Body of pancreas (tissue), 4 donors: ENCODE measurements at regions not wholly inside any gene's neighbourhood (a gene's known extent, or its start where the extent isn't known, plus 50 kb on each side); places are given as distances from the start of the nearest gene placed in this dataset.

ENCODE experiments used
- ATAC-seq: fragments of 150-250 bp; one replicate; pipeline ENCODE4 v1.9.1; 2016
- DNase-seq, 4 donors: peaks; one replicate each; pipeline ENCODE4 v3.0.0-alpha.2; 2019
- H3K27ac ChIP-seq, 4 donors: fragments of 200-600 bp; sonication (generic); 1 replicate in 3 of 4; 2 replicates in 1 of 4; pipeline versions ENCODE4 v1.5.1 to v1.6.1; 2016 to 2019; ENCODE audit warnings: mild to moderate bottlenecking in 1 of 4, mixed read lengths in 1 of 4, moderate library complexity in 1 of 4
- H3K27me3 ChIP-seq, 2 donors: fragments of 200-600 bp; sonication (generic); one replicate each; pipeline ENCODE4 v1.6.0; 2016; ENCODE audit warnings: mild to moderate bottlenecking in 1 of 2
- H3K36me3 ChIP-seq, 2 donors: fragments of 200-600 bp; sonication (generic); replicated peaks in 1 of 2; 2 replicates each; pipeline ENCODE4 v1.5.1; 2016; ENCODE audit warnings: low read depth in 2 of 2; ENCODE audit not compliant: insufficient read depth in 1 of 2
- H3K4me1 ChIP-seq: fragments of 200-600 bp; sonication (generic); one replicate; pipeline ENCODE4 v1.6.0; 2016
- H3K4me3 ChIP-seq, 2 donors: fragments of 200-600 bp; sonication (generic); 1 replicate in 1 of 2; 2 replicates in 1 of 2; pipeline ENCODE4 v1.5.1; 2016 to 2019
- H3K9me3 ChIP-seq, 3 donors: fragments of 200-600 bp; sonication (generic); 1 replicate in 2 of 3; 2 replicates in 1 of 3; pipeline ENCODE4 v1.5.1; 2016
- POLR2A ChIP-seq, 3 donors: fragments of 450-650 bp; IDR thresholded peaks; one replicate each; pipeline ENCODE4 v1.6.1; 2016; ENCODE audit warnings: antibody characterized with exemption in 3 of 3, mild to moderate bottlenecking in 2 of 3
- WGBS, 2 donors: methylation state at CpG; one replicate each; pipeline ENCODE4 v1.1.5; 2017; 5-methylcytosine and 5-hydroxymethylcytosine counted together
- intact Hi-C: fragments of 100-400 bp; cut with DNase I; formaldehyde crosslinking; loops from one replicate; pipeline ENCODE4 v1.15.1; 2023
- TF ChIP-seq, protein P1 (sequence below), 7 experiments: fragments of 450-650 bp in 4 of 7; fragments of 200-600 bp in 3 of 7; sonication (generic) in 3 of 7; IDR thresholded peaks; one replicate each; pipeline ENCODE4 v1.5.1; 2016 to 2019; ENCODE audit warnings: antibody characterized with exemption in 7 of 7

DNA sequence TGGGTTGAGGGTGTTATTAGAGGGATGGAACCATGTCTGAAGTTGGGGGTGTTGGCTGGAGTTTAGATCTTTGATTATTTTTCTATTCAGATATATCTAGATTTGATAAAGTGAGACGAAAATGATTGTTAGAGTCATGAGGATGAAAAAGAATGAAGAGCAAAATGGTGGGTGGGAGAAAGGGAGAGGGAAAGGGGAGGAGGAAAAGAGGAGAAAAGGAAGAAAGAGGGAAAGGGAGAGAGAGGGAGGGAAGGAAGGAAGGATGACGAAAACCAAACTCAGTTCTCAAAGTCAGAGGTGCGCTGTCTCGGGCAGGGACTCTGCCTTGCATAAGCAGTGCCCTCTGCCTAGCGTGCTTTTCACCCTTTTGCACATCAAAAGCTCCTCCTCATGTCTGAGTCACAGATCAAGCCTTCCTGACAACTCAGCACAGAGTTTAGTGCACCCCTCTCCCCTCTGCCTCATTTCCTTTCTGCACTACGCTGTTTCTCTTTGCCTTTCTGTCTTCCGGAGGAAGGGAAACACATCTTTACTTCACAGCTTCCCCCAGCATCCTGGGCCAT is 225.8 kb upstream of the PROX1 start:
- no peak for DNase-seq
- intact Hi-C loops, result no loop called here
- WGBS, 2 donors, result 63 to 72% methylated on average over 7 of the region's 7 CpGs
- no peak for ATAC-seq
- peaks cover 8% of the 10 kb centered on the region for H3K4me1 ChIP-seq
- no peak for TF ChIP-seq POLR2A (IDR thresholded peaks at IDR 0.05)
- TF ChIP-seq, protein P1, sequence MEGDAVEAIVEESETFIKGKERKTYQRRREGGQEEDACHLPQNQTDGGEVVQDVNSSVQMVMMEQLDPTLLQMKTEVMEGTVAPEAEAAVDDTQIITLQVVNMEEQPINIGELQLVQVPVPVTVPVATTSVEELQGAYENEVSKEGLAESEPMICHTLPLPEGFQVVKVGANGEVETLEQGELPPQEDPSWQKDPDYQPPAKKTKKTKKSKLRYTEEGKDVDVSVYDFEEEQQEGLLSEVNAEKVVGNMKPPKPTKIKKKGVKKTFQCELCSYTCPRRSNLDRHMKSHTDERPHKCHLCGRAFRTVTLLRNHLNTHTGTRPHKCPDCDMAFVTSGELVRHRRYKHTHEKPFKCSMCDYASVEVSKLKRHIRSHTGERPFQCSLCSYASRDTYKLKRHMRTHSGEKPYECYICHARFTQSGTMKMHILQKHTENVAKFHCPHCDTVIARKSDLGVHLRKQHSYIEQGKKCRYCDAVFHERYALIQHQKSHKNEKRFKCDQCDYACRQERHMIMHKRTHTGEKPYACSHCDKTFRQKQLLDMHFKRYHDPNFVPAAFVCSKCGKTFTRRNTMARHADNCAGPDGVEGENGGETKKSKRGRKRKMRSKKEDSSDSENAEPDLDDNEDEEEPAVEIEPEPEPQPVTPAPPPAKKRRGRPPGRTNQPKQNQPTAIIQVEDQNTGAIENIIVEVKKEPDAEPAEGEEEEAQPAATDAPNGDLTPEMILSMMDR (IDR thresholded peaks at IDR 0.05), result no peak
- no peak overlapping the region for H3K27ac ChIP-seq
- no peaks in the 10 kb centered on the region for H3K36me3 ChIP-seq
- no peaks in the 10 kb centered on the region for H3K9me3 ChIP-seq
- H3K4me3 ChIP-seq, result no peak overlapping the region
- no peaks in the 10 kb centered on the region for H3K27me3 ChIP-seq

DNA sequence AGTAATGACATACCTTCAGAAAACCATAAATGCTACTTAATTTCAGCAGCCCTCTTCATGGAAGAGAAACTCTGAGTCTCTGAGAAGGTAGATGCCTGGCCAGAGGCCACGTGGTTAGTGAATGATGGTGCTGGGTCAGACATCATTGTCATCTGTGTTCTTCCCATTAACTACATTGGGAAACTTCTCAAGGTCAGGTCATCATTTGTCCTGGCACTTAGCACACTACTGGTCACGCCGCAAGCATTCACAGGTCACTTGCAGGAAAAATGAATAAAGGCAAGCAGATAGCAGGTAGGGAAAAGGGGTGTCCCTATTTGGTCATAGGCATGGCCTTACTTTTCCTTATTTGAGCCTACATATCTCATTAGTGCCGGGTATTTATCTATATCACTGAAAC is 220.1 kb upstream of the PROX1 start:
- TF ChIP-seq POLR2A (IDR thresholded peaks at IDR 0.05), result no peak
- TF ChIP-seq, protein P1 (IDR thresholded peaks at IDR 0.05), result no peak
- H3K36me3 ChIP-seq, result no peaks in the 10 kb centered on the region
- H3K4me1 ChIP-seq, result no peaks in the 10 kb centered on the region
- WGBS, 2 donors, result 83 to 89% methylated on average over 4 of the region's 4 CpGs
- intact Hi-C loops, result no loop called here
- H3K27me3 ChIP-seq, result no peaks in the 10 kb centered on the region
- H3K9me3 ChIP-seq, result no peaks in the 10 kb centered on the region
- ATAC-seq (no peak), DNase-seq (no peak)
- no peak overlapping the region for H3K4me3 ChIP-seq
- no peak overlapping the region for H3K27ac ChIP-seq

DNA sequence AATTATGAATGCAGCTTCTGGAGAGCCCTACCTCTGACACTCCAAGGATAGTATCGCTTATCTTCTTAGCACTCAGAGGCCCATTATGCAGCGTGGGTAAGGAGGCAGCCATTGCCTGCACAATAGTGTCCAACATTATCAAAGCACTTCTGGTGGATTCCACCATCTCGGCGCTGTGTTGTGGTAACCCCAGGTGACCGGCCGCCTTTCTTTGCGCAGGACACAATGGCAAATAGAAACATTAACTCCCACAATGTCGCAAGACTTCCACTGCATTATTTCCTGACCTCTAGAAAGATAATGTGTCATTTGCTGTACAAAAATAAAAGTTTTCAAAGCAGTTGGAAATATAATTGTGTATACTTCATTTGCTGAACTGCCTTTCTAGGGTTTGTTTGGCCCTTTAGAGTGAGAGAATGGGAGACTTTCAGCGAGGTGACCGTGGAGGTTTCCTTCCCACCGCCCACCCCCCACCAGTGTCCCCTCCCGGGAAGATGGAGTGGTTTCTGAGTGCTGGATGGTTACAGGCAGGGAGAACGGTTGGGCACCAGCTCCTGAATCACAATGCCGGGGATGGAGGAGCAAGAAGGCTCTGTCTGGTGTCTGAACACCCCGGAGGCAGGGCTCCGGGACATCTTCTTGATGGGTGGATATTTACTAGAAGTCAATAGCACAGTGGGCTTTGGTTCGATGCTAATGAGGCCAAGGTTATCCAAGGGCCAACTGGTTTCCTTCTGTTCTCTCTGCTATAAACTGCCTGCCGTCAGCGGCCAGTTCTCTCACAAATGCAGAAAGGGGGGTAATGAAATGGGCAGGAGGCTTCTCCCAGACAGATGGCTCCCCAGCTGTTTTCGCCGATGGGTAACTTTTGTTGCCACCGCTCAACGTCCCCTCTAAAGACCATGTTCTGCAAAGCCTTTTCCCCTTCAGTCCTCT is 215.4 kb upstream of the PROX1 start:
- ATAC-seq (no peak), DNase-seq (no peak)
- intact Hi-C loops, result no loop called here
- 72 to 80% methylated on average over 23 of the region's 23 CpGs for WGBS, 2 donors
- no peaks in the 10 kb centered on the region for H3K9me3 ChIP-seq
- no peaks in the 10 kb centered on the region for H3K36me3 ChIP-seq
- no peak overlapping the region for H3K4me3 ChIP-seq
- TF ChIP-seq, protein P1 (IDR thresholded peaks at IDR 0.05), result no peak
- H3K27ac ChIP-seq, result no peak overlapping the region
- H3K27me3 ChIP-seq, result no peaks in the 10 kb centered on the region
- H3K4me1 ChIP-seq, result no peaks in the 10 kb centered on the region

DNA sequence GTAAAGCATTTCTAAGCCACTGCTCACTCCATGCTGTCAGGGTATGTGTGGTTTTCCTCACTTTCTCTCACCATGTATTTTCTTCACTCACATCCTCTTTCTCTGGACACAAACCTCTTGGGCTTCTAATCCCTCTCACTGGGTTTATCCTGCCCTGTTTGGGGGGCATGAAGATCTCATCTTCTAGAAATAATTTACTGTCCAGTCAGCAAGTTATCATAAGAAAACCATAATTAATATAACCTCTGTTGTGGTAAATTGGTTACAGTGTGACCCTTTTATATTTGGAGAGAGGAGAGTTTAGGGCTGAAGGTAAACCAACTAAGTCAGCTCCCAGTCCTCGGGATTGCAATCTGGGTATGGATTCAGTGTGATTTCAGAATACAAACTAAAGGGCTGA is 213.8 kb upstream of the PROX1 start:
- no peaks in the 10 kb centered on the region for H3K9me3 ChIP-seq
- DNase-seq (no peak), ATAC-seq (no peak)
- WGBS, 2 donors, result 80 to 89% methylated on average over 1 of the region's 1 CpG
- H3K4me1 ChIP-seq, result no peaks in the 10 kb centered on the region
- TF ChIP-seq, protein P1 (IDR thresholded peaks at IDR 0.05), result no peak
- TF ChIP-seq POLR2A (IDR thresholded peaks at IDR 0.05), result no peak
- no peak overlapping the region for H3K27ac ChIP-seq
- no peaks in the 10 kb centered on the region for H3K27me3 ChIP-seq
- no peak overlapping the region for H3K4me3 ChIP-seq
- no peaks in the 10 kb centered on the region for H3K36me3 ChIP-seq
- intact Hi-C loops, result no loop called here
